Mammary epithelial cell (primary cell): ENCODE measurements at regions not wholly inside any gene's neighbourhood (a gene's known extent, or its start where the extent isn't known, plus 50 kb on each side); places are given as distances from the start of the nearest gene placed in this dataset.

Source experiments
- CTCF ChIP-seq, 2 donors: IDR thresholded peaks in 1 of 2; conservative IDR thresholded peaks in 1 of 2; 2 replicates each; pipeline ENCODE4 v1.5.1; 2011 to 2012; ENCODE audit warnings: inconsistent platforms in 2 of 2, low read length in 2 of 2, mild to moderate bottlenecking in 2 of 2, control low read depth in 1 of 2, low read depth in 1 of 2; ENCODE audit not compliant: insufficient read depth in 1 of 2; ENCODE audit errors: extremely low read depth in 1 of 2
- EZH2 ChIP-seq: IDR thresholded peaks from 2 replicates; pipeline ENCODE4 v1.6.1; 2012; ENCODE audit warnings: low read length, inconsistent platforms, borderline replicate concordance

GRCh38 chr4:65066106-65066505 is 604.2 kb downstream of the EPHA5 start:
- TF ChIP-seq CTCF (conservative IDR thresholded peaks at IDR 0.05 in 1 of 2, IDR thresholded peaks at IDR 0.05 in 1 of 2; ENCODE audit: extremely low read depth in 1 of 2, insufficient read depth in 1 of 2, low read depth in 1 of 2, low read length in 2 of 2) (no peak), EZH2 (no peak)
